ENCODE measurements at regions not wholly inside any gene's neighbourhood (a gene's known extent, or its start where the extent isn't known, plus 50 kb on each side); places are given as distances from the start of the nearest gene placed in this dataset.
"Not testable (repeated sequence)": the region's sequence is repeated elsewhere in the genome, so short reads cannot be mapped to it uniquely, and the experiment has no call there.

- intact Hi-C loops (cut with DNase I), result no loop called here
- DNase-seq (ENCODE audit: low spot score in 2 of 2), result no peak
- H3K9me3 ChIP-seq, result peaks cover 0 to 3% of the 10 kb centered on the region in 2 donors
- no peaks in the 10 kb centered on the region for H3K36me3 ChIP-seq
- no peak for TF ChIP-seq CTCF (IDR thresholded peaks at IDR 0.05)
- no peaks in the 10 kb centered on the region for H3K4me1 ChIP-seq
- no peak overlapping the region for H3K4me3 ChIP-seq
- no peak overlapping the region for H3K27ac ChIP-seq
- H3K27me3 ChIP-seq, result no peaks in the 10 kb centered on the region
Measured at GRCh38 chrX:94256396-94256795, 582.4 kb downstream of the FAM133A start.

- H3K36me3 ChIP-seq, result no peaks in the 10 kb centered on the region
- no peak overlapping the region for H3K27ac ChIP-seq
- H3K27me3 ChIP-seq, result no peaks in the 10 kb centered on the region
- H3K4me1 ChIP-seq, result no peaks in the 10 kb centered on the region
- peaks cover 0 to 6% of the 10 kb centered on the region in 2 donors for H3K9me3 ChIP-seq
- TF ChIP-seq CTCF (IDR thresholded peaks at IDR 0.05), result no peak
- no peak overlapping the region for H3K4me3 ChIP-seq
- intact Hi-C loops (cut with DNase I), result no loop called here
- no peak for DNase-seq (ENCODE audit: low spot score in 2 of 2)
Measured at GRCh38 chrX:94265323-94265722, 591.3 kb downstream of the FAM133A start.

GRCh38 chrX:94288325-94288724 is 614.3 kb downstream of the FAM133A start:
- no peak for TF ChIP-seq CTCF (IDR thresholded peaks at IDR 0.05)
- no peak for DNase-seq (ENCODE audit: low spot score in 2 of 2)
- Histone ChIP-seq H3K4me1 (no peaks in the 10 kb centered on the region), H3K9me3 (no peaks in the 10 kb centered on the region), H3K36me3 (no peaks in the 10 kb centered on the region), H3K4me3 (no peak overlapping the region), H3K27ac (no peak overlapping the region), H3K27me3 (no peaks in the 10 kb centered on the region)
- intact Hi-C loops (cut with DNase I), result no loop called here

- no peak for DNase-seq (ENCODE audit: low spot score in 2 of 2)
- H3K36me3 ChIP-seq, result no peaks in the 10 kb centered on the region
Measured at GRCh38 chrX:94288972-94289371, 615.0 kb downstream of the FAM133A start.

GRCh38 chrX:94302446-94302845 is 628.4 kb downstream of the FAM133A start:
- H3K36me3 ChIP-seq, result no peaks in the 10 kb centered on the region
- H3K27ac ChIP-seq, result no peak overlapping the region
- no peaks in the 10 kb centered on the region for H3K9me3 ChIP-seq
- no peaks in the 10 kb centered on the region for H3K27me3 ChIP-seq
- no peak for DNase-seq (ENCODE audit: low spot score in 2 of 2)
- intact Hi-C loops (cut with DNase I), result no loop called here
- TF ChIP-seq CTCF (IDR thresholded peaks at IDR 0.05), result no peak
- H3K4me3 ChIP-seq, result no peak overlapping the region
- no peaks in the 10 kb centered on the region for H3K4me1 ChIP-seq

More at GRCh38 chrX:94288972-94289371, 615.0 kb downstream of the FAM133A start:
- no peaks in the 10 kb centered on the region for H3K27me3 ChIP-seq
- TF ChIP-seq CTCF (IDR thresholded peaks at IDR 0.05), result no peak
- intact Hi-C loops (cut with DNase I), result no loop called here
- H3K4me3 ChIP-seq, result no peak overlapping the region
- H3K9me3 ChIP-seq, result no peaks in the 10 kb centered on the region
- no peak overlapping the region for H3K27ac ChIP-seq
- no peaks in the 10 kb centered on the region for H3K4me1 ChIP-seq

GRCh38 chrX:94329182-94329581 is 655.2 kb downstream of the FAM133A start:
- Histone ChIP-seq H3K4me1 (no peaks in the 10 kb centered on the region), H3K4me3 (no peak overlapping the region), H3K9me3 (no peaks in the 10 kb centered on the region), H3K36me3 (no peaks in the 10 kb centered on the region), H3K27ac (no peak overlapping the region), H3K27me3 (no peaks in the 10 kb centered on the region)
- no peak for DNase-seq (ENCODE audit: low spot score in 2 of 2)
- intact Hi-C loops (cut with DNase I), result no loop called here
- TF ChIP-seq CTCF (IDR thresholded peaks at IDR 0.05), result no peak

- intact Hi-C loops (cut with DNase I); H3K4me3 ChIP-seq; H3K9me3 ChIP-seq; H3K27me3 ChIP-seq; H3K36me3 ChIP-seq; DNase-seq (ENCODE audit: low spot score in 2 of 2); H3K4me1 ChIP-seq; H3K27ac ChIP-seq: not testable (repeated sequence)
Measured at GRCh38 chrX:94341730-94342129, 667.7 kb downstream of the FAM133A start.

Measured in ascending aorta (tissue), 2 donors.